Fibroblast of skin of left quadriceps (primary cell): ENCODE measurements at regions not wholly inside any gene's neighbourhood (a gene's known extent, or its start where the extent isn't known, plus 50 kb on each side); places are given as distances from the start of the nearest gene placed in this dataset.

Experiments
- DNase-seq, 2 experiments: peaks; one replicate each; pipeline ENCODE4 v3.0.0-alpha.2; 2013; ENCODE audit warnings: low read depth in 2 of 2

- no peak for DNase-seq
Observed at GRCh38 chr2:16173893-16174692, 233.7 kb downstream of the MYCN start.

DNA sequence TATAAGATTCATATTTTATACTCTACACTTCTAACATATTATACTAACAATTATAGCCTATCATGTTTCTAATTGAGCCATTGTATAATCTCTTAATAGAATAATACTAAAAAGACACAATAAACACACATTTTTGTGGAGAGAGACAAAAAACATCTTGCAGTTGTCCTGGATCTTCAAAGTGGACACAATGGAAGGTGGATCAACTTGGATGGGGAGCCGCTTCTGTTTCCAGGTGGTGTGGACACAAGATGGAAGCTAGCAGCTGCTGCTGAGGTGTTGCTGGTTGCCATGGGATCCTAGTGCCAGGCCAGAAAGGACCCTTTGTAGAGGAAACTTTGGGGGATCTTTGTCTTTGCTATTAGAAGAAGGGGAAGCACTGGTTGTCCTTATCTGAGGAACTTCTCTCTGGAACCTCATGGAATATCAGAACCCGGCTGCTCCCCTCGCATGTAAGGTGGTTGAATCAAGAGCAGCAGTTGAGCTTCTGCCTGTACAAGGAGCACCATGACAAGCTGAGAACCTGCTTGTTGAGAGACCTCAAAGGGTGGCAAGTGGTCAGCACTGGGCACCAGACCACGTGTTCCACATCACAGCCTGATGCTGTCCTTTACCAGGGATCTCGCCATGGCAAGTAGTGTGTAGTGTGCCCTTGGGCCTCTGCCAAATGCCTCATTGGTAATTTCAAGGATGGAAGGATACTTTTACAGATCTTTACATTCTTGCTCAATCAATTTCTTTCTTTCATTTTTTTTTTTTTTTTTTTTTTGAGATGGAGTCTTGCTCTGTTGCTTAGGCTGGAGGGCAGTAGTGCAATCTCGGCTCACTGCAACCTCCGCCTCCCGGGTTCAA, 232.2 kb downstream of the MYCN start:
- no peak for DNase-seq

DNA sequence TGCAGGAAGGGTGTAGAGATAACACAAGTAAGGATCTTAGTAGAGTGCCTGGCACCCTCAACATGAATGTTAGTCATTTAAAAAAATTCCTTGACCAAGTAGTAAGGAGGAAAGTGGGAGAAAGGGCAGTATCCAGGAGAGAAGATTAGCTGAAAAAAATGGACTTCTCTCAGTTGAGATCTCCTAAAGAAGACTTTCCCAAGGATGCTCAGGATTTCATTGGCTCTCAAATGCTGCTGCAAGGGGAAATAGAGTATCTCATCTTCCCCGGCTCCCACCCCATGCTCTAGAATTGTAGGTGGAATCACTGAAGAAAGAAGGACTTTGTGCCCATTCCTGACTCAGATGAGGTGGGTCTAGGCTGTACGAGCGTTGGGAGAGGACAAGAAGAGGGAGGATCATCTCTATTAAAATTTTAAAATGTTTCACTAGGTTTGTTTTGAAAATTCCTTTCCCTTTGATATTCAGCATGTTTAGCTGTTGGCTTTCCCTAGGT, 231.1 kb downstream of the MYCN start:
- DNase-seq, result no peak

DNA sequence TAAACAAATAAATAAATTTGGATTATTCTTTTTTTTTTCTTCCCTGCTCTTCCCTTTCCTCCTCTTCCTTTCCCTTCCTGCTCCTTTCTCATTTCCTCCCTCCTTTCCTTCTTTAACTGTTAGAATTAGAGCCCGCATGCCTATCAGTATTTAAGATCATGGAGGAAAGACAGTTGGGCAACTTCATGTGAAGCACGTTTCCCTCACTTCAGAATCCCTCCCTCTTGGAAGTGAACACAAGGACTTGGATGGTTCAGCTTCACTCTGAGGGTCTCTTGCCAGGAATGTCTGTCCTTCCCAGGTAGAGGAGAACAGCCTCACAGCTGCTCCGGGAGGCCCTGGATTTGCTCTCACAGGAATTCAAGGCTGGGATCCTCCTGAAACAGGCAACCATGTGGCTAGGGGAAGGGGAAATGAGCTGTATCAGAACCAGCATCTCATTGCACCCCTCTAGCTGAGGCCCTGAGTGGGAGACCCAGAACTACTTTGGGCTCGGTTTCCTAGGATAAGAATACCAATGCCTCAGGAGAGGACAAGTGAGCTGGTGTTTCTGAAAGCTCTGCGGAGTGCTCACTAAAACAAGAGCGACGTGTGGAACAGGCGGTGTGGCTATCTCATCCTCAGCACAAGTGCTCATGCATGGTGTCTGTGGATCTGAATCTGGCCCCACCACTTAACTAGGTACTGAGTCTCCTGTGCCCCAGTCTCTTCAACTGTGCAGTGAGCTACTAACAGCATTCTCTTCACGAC, 230.5 kb downstream of the MYCN start:
- DNase-seq, result no peak

GRCh38 chr2:16169381-16169960, 229.1 kb downstream of the MYCN start:
- no peak for DNase-seq

- no peak for DNase-seq
Observed at GRCh38 chr2:16168506-16169264, 228.3 kb downstream of the MYCN start.

DNA sequence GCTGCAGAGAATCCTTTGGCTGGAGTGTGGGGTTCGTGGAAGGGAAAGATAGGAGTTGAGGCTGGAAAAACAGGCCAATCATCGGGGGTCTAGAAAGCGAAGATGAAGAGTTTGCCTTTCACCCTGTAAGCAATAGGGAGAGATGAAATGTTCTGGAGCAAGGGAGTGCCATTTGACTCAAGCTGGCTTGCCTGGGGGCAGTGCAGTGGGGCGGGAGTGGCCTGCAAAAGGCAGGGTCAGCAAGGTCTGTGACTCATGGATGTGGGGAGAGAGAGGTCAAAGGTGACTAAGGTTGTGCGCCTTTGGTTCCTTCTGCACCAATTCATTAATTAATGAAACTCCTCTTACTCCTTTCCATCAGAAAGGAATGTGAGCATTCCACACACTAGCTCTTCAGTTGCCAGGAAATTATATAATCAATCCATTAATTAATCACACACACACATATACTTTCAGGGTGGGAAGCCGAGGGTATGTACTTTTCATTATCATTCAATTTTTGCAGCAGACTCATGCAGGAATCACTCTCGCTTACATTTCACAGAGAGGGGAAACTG, 227.6 kb downstream of the MYCN start:
- DNase-seq, result no peak

DNA sequence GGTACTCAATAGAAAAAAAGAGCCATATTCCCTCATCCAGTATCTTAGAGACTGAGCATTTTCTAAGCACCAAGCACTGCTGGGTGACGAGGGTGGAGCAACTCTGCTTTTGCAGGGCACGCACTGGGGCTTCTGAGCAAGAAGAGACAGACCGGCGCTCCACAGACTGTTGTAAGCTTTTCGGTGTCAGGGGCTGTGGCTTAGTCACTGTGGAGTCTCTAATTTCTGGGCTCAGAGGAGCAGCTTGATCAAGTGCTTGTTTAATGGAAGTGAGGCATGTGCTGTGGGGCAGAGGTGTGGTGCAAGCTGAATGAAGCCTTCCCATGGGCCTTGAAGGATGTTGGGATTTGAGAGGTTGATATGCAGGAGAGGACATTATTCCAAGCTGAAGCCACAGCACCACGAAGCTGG, 227.1 kb downstream of the MYCN start:
- DNase-seq, result no peak

- no peak for DNase-seq
Observed at GRCh38 chr2:16166327-16166981, 226.1 kb downstream of the MYCN start.

DNA sequence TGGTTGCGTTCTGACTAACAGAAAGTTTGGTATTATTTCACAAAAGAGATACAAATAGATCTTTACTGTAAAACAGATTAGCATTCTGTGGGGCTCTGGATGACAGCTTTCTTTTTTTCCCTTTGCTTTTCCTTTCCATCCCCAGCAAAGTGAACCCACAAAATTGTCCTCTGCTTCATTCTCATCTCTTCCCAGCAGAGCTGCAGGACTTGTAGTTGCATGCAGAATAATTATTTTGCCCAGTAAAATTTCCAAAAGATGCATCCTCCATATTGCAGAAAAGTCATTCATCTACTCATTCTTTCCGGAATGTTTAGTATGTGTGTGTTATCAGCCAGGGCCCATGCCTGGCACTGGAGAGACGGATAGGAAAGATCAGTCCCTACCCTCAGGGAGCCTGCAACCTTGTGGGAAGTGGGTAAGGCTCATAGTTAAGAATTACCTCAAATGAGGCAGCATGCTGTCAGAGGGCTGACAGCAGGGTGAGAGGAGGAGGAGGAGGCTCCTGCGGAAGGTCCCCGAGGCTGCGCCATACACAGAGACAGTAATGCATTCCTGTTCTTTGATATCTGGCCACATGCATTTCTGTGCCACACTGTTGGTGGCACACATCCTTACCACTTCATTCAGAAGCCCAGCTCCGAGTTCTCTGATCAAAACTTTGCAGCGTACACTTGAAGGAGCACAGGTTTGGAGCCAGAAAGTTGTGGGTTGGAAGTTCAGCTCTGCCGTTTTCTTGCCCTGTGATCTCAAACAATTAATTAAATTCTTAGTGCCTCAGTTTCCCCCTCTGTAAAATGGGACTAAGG, 225.4 kb downstream of the MYCN start:
- no peak for DNase-seq

- no peak for DNase-seq
Observed at GRCh38 chr2:16162491-16163040, 222.2 kb downstream of the MYCN start.

- DNase-seq, result no peak
Observed at GRCh38 chr2:16161768-16162490, 221.6 kb downstream of the MYCN start.

DNA sequence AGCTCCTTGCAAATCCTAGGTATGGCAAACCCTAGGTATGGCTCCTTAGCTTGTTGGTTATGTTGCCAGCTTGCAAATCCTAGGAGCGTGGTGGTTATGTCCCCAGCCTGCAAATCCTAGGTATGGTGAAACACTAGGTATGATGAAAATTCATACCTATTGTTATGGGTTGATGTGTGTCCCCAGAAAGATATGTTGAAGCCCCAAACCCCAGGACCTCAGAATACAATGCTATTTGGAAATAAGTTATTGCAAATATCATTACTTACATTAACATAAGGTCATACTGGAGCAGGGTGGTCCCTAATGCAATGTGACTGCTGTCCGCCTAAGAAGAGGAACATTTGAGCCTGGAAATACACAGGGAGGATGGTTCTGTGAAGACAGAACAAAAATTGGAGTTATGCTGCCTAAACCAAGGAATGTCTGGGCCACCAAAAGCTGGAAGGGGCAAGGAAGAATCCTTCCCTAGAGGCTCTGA, 220.8 kb downstream of the MYCN start:
- DNase-seq, result no peak

- no peak for DNase-seq
Observed at GRCh38 chr2:16160281-16161084, 220.1 kb downstream of the MYCN start.

DNA sequence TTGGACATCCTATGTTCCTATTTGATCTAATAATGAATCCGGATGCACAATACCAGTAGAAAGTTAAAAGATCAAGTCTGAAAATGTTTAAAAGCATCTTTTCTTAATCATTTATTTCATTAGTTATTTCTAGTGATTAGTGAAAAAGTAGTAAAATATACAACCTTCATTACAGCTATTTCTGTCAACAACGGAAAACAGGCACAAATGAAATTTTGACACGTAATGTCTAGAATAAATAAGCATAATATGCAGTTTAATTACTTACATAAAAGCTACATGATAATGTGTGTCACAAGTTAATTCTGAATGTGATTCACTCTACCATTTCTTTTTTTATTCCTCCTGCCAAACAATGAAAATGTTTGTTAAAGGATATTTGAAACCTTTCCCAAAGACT, 216.1 kb downstream of the MYCN start:
- no peak for DNase-seq

GRCh38 chr2:16155766-16156165, 215.4 kb downstream of the MYCN start:
- DNase-seq, result no peak

DNA sequence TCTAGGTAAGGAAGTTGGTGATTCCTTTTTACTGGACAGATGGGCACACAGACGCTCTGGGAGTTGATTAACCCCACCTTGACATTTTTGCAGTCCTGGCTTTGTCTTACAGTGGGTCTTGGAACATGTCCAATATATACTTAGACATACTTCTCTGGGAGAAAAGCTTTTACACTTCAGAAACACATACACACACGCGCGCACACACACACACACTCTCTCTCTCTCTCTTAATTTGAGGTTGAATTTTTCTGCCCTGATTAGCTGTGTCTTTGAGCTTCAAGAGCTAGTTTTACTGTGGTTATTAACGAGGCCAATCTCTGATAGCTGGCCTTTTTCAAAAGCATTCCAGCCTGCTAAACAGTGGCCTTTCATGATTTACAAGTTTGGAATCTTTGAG, 215.0 kb downstream of the MYCN start:
- DNase-seq, result no peak
